ENCODE measurements at regions not wholly inside any gene's neighbourhood (a gene's known extent, or its start where the extent isn't known, plus 50 kb on each side); places are given as distances from the start of the nearest gene placed in this dataset.

DNA sequence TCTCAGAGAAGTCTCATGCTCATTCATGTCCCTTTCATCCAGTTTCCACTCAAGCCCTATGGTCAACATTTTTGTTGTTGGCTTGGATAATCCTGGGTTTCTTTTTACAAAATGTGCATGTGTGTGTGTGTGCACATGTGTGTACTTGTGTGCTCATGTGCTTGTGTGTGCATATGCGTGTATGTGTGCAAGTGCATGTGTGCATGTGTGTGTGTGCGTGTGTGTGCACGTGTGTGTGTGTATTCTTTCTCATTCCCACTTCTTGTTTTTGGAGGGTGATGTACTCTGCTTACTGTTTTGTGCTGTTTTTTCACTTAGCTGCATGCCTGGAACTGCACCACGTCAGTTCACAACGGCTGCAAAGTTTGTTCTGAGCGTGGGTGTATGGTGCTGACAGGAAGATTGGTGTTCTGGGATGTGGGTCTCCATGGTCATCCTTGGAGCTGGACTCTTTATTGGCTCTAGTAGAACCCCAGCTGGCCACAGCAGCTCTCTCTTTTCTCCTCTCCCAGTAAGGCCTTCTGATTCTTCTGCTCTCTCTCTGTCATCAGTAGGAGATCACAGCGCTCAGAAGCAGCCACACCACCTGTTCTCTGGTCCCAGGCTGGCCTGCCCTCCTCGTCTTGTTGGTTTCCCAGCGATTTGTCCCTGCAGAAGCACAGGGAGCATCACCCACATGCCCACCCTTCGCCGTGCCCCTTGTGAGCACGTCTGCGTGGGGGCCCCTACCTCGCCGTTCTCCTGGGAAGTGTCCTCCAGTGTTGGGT lies 60.8 kb downstream of the SOX1 start:
- TF ChIP-seq CTCF (IDR thresholded peaks at IDR 0.05; ENCODE audit: extremely low read depth in 1 of 2, insufficient read depth in 1 of 2, low read depth in 1 of 2, low read length in 2 of 2) (no peak), POLR2AphosphoS5 (IDR thresholded peaks at IDR 0.05; ENCODE audit: insufficient read depth, low read depth, low read length) (no peak), EZH2 (IDR thresholded peaks at IDR 0.05; ENCODE audit: borderline replicate concordance, low read depth, low read length, severe bottlenecking) (no peak), POLR2A (IDR thresholded peaks at IDR 0.05; ENCODE audit: low read depth, low read length) (no peak), MYC (IDR thresholded peaks at IDR 0.05; ENCODE audit: low read depth, low read length) (no peak), GATA2 (IDR thresholded peaks at IDR 0.05; ENCODE audit: insufficient read depth, insufficient read length, low read depth, low read length) (no peak)
- TF ChIP-seq, protein P1, sequence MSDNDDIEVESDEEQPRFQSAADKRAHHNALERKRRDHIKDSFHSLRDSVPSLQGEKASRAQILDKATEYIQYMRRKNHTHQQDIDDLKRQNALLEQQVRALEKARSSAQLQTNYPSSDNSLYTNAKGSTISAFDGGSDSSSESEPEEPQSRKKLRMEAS (IDR thresholded peaks at IDR 0.05; ENCODE audit: insufficient read depth, insufficient read length), result no peak
